CD4-positive, alpha-beta T cell treated with Interleukin-4 for 4 hours (primary cell): ENCODE measurements at regions not wholly inside any gene's neighbourhood (a gene's known extent, or its start where the extent isn't known, plus 50 kb on each side); places are given as distances from the start of the nearest gene placed in this dataset.

Experiments used
- DNase-seq: peaks from one replicate; pipeline ENCODE4 v3.0.0-alpha.2; 2020

DNA sequence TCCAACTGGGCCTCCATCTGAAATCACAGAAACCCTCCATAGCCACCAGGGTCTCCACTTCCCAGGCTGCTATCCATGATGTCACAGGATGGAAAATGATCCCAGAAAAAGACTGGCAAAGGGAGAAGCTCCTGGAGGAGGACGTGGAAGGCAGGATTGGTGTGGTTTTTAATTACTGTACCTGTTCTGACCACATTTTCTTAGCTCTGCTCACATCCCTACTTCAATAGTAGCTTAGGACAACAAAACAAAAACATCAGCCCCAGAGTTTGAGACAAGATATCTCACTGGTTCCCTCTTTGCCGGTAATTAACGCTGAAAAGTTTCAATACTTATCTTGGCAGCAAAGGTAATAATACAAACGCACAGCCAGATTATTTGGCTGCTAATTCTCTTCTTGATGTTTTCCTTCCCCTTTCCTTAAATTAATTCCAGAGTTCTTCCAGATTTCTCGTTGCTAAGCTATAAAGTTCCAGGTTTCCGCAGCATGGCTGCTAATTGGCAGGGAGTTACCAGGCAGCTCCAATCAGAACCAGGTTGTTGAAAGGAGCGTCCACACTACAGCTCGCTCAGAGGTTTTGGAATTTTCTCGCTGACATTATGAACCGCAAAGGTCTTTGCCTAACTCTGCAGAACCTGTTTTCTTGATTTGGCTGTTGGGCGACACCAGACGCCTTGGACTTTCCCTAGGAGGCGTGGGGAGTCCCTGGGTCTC lies 263.4 kb downstream of the MRTFB start:
- no peak for DNase-seq

DNA sequence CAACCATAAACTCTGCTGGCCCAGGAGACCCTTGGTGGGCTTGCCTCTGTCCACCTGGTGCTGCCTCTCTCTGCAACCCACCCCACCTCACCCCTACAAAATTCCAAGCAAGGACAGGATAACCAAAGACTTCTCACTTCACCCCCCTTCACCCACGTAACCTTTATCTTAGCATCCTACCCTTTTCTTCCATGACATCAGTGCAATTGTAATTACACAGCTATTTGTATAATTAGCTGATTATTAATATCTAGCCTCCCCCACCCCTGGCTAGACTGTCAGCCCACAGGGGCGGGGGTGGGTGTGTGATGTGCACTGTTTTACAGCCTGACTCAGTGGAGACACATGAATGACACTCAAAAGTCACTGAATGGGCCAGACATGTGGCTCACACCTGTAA lies 262.2 kb downstream of the MRTFB start:
- DNase-seq: no peak

DNA sequence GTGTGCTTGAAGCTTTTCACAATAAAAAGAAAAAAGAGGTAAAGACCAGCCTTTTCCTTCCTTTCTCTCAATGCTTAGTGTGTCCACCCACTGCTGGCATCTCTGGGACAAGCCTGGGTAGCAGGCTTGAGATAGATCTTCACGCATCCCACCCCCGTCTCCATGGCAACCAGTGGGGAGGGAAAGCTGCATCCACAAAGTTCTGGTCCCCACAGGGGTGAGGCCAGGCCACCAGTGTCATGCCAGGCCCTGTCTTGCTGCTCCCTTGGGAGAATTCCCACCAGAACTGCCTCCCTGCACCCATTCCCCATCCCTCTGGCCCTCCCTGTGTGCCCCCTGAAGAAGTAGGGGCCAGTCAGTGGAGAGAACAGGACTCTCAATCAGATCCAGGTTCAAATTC lies 259.9 kb downstream of the MRTFB start:
- DNase-seq: no peak

DNA sequence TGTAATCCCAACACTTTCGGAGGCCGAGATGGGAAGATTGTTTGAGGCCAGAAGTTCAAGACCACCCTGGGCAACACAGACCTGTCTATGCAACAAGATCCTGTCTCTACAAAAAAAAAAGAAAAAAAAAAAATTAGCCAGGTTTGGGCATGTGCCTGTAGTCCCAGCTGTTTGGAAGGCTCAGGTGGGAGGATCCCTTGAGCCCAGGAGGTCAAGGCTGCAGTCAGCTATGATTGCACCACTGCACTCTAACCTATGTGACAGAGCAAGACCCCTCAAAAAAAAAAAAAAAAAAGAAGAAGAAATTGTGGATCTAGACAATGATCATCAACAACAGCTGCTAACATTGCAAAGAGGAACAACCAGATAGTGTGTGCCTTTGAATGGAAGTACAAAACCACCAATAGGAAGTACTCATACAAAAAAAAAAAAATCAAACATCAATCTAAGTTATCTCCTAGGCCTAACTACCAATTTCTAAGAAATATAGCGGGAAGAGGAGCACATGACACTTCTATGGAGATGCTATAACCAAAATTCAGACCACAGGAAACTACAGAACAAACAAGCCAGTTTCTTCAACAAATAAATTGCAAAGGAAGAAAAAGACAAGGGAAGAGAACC lies 258.7 kb downstream of the MRTFB start:
- no peak for DNase-seq

DNA sequence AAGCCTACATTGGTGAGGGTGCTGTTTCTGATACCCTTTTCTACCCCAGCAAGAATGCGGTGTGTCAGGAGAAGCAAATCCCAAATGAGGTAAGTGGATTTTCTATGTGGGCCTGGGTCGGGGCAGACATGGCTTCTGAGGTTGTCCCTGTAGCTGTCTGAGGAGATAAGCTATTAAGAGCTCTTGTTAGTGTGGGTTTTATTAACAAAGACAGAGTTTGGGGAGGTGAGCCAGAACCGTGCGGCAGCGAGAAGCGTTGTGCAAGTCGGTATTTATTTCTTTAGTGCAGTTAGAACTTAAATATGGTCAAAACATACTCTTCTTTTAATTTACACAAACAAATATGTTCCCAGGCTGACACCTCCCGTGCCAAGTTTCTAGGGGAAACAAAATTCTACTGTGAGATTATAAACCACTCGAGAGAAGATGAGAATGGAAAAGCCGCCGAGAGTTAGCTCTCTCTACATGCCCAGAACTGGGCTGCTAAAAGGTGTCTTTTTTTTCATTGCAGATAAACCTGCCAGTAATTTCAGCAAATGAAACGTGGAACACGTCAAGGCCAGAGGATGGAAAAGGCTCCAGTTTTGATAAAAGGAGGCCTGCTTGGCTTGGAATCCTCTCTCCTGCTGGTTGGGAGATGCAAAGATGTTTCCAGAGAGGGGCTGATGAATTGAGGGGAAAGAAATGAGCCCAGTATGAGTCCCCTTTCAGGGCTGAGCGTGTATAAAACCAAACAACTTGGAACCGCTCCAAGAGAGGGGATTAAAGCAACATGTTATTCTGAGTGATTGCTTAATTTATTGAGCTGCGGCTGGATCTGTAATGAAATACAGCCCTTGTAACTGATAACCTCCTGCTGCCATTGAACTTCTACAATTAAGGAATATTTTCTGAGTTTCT lies 254.6 kb downstream of the MRTFB start:
- DNase-seq: no peak

DNA sequence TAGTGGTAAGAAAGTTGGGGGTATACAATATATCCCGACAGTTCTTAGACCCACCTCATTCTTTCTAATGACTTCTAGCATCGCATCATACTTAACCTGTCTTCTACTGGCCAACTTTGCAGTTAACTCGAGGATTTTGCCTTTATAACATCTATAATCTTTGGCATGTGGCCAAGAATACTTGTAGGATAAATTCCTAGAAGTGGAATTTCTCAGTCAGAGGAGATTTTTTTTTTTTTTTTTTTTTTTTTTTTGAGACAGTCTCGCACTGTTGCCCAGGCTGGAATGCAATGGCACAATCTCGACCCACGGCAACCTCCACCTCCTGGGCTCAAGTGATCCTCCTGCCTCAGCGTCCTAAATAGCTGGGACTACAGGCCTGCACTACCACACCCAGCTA lies 253.5 kb downstream of the MRTFB start:
- no peak for DNase-seq

DNA sequence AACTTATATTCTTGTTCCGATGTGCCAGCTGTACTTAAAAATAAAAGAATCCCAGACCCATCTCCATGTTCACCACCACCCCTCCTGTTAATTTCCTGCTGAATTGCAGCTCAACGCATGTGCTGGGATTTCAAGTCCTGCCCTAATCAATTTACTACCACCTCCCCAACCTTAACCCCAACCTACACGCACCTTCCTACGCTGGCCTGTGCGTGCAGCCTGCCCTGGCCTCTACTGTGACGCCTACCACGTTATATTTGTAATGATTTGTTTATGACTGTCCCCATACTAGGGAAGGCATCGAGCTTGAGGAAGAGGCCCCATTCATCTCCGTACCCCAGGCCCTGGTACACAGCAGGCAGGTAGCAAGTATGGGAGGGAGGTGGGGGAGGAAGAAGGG lies 251.1 kb downstream of the MRTFB start:
- no peak for DNase-seq

DNA sequence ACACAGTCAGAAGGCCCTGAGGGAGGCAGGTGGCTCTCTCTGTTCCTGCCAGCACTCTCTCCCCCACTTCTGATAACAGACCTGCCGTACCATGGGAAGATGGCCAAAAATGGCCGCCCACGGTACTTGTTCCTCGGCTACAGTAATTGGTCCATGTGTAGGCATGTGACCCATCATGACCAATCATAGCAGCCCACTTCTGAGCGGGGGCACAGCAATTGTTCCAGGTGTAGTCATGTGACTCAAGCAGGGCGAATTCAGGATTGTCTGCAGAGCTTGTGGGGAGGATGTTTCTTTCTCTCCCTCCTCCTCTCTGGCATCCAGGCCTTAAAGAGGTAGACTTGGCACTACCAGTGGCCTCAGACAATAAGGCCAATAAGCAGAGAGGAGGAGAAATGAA lies 250.4 kb downstream of the MRTFB start:
- DNase-seq: no peak

DNA sequence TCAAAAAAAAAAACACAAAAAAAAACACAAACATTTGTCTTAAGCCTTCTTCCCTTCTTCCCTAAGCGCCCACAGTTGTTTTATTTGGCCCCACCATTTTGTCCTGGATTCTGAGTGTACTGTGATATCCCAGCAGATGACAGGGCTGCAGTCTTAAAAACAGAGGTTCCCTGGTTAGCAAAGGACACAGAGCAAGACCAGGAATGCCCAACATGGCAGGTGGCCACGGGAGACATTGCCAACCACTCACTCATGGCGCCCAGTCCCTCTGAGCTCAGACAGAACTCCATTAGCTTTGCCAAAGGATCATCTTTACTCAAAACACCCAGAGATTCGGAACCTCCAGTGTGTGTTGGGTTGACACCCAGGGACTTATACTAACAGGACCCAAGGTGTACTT lies 249.3 kb downstream of the MRTFB start:
- DNase-seq: no peak
